ENCODE measurements at regions not wholly inside any gene's neighbourhood (a gene's known extent, or its start where the extent isn't known, plus 50 kb on each side); places are given as distances from the start of the nearest gene placed in this dataset.

GRCh38 chr20:4476903-4477500 lies 209.3 kb upstream of the PRNP start:
- Histone ChIP-seq H3K27me3 (no peaks in the 10 kb centered on the region), H3K9me3 (no peaks in the 10 kb centered on the region), H3K4me1 (no peaks in the 10 kb centered on the region), H3K36me3 (no peaks in the 10 kb centered on the region), H3K4me3 (no peak overlapping the region), H3K27ac (no peak overlapping the region)
- WGBS (ENCODE audit: insufficient coverage, low coverage, low lambda C conversion rate, missing lambda C conversion rate) = 58% methylated on average over 4 of the region's 4 CpGs
- no peak for DNase-seq
- no peak for ATAC-seq
- intact Hi-C loops (cut with DNase I) = no loop called here
- TF ChIP-seq CTCF (IDR thresholded peaks at IDR 0.05) (no peak), POLR2A (IDR thresholded peaks at IDR 0.05) (no peak)

DNA sequence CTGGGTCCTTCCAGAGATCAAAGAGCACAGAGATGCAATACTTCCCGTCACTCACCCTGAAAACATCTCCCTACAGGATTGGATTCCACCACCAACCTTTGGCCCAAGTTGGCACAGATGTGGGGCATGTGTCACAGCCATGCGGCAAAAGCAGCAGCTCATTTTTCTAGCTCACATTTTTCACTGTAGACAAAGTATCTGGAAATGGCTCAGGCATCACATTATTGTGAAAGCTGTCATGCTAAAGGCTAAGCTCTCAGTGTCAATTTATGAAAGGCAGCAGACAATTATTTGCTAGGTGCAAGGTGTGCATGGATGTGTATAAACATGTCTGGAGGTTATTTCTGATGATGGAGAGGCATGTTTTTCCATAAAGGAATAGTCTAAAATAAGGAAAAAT lies 213.3 kb upstream of the PRNP start:
- intact Hi-C loops (cut with DNase I) = no loop called here
- Histone ChIP-seq H3K9me3 (no peaks in the 10 kb centered on the region), H3K36me3 (no peaks in the 10 kb centered on the region), H3K27me3 (no peaks in the 10 kb centered on the region), H3K27ac (no peak overlapping the region), H3K4me3 (no peak overlapping the region), H3K4me1 (no peaks in the 10 kb centered on the region)
- WGBS (ENCODE audit: insufficient coverage, low coverage, low lambda C conversion rate, missing lambda C conversion rate) = 63% methylated on average over 2 of the region's 2 CpGs
- no peak for DNase-seq
- TF ChIP-seq CTCF (IDR thresholded peaks at IDR 0.05) (no peak), POLR2A (IDR thresholded peaks at IDR 0.05) (no peak)
- no peak for ATAC-seq

GRCh38 chr20:4471221-4471620 lies 215.0 kb upstream of the PRNP start:
- H3K27me3 ChIP-seq = no peaks in the 10 kb centered on the region
- no peak for ATAC-seq
- no peak overlapping the region for H3K4me3 ChIP-seq
- no peak overlapping the region for H3K27ac ChIP-seq
- no peak for DNase-seq
- no peaks in the 10 kb centered on the region for H3K9me3 ChIP-seq
- H3K36me3 ChIP-seq = no peaks in the 10 kb centered on the region
- WGBS (ENCODE audit: insufficient coverage, low coverage, low lambda C conversion rate, missing lambda C conversion rate) = 48% methylated on average over 3 of the region's 4 CpGs
- intact Hi-C loops (cut with DNase I) = no loop called here
- TF ChIP-seq CTCF (IDR thresholded peaks at IDR 0.05) (no peak), POLR2A (IDR thresholded peaks at IDR 0.05) (no peak)
- no peaks in the 10 kb centered on the region for H3K4me1 ChIP-seq

GRCh38 chr20:4470375-4470774 lies 215.9 kb upstream of the PRNP start:
- no peaks in the 10 kb centered on the region for H3K9me3 ChIP-seq
- TF ChIP-seq POLR2A (IDR thresholded peaks at IDR 0.05) (no peak), CTCF (IDR thresholded peaks at IDR 0.05) (no peak)
- no peaks in the 10 kb centered on the region for H3K4me1 ChIP-seq
- no peak for ATAC-seq
- intact Hi-C loops (cut with DNase I) = no loop called here
- no peaks in the 10 kb centered on the region for H3K36me3 ChIP-seq
- H3K4me3 ChIP-seq = no peak overlapping the region
- no peak for DNase-seq
- H3K27ac ChIP-seq = no peak overlapping the region
- H3K27me3 ChIP-seq = no peaks in the 10 kb centered on the region
- 17% methylated on average over 3 of the region's 3 CpGs for WGBS (ENCODE audit: insufficient coverage, low coverage, low lambda C conversion rate, missing lambda C conversion rate)

GRCh38 chr20:4469910-4470309 lies 216.3 kb upstream of the PRNP start:
- Histone ChIP-seq H3K36me3 (no peaks in the 10 kb centered on the region), H3K4me3 (no peak overlapping the region), H3K27me3 (no peaks in the 10 kb centered on the region), H3K4me1 (no peaks in the 10 kb centered on the region), H3K27ac (no peak overlapping the region), H3K9me3 (no peaks in the 10 kb centered on the region)
- no peak for DNase-seq
- intact Hi-C loops (cut with DNase I) = no loop called here
- WGBS (ENCODE audit: insufficient coverage, low coverage, low lambda C conversion rate, missing lambda C conversion rate) = 53% methylated on average over 4 of the region's 4 CpGs
- TF ChIP-seq CTCF (IDR thresholded peaks at IDR 0.05) (no peak), POLR2A (IDR thresholded peaks at IDR 0.05) (no peak)
- no peak for ATAC-seq

All from right lobe of liver (tissue), 6 donors.